SK-N-SH (cell line): ENCODE measurements at regions not wholly inside any gene's neighbourhood (a gene's known extent, or its start where the extent isn't known, plus 50 kb on each side); places are given as distances from the start of the nearest gene placed in this dataset.

Experiments used
- CTCF ChIP-seq: fragments of 200-600 bp; sonication (generic); IDR thresholded peaks from 2 replicates; pipeline ENCODE4 v1.6.1; 2017; ENCODE audit warnings: antibody characterized with exemption, mild to moderate bottlenecking, moderate library complexity
- EZH2phosphoT487 ChIP-seq: fragments of 200-600 bp; sonication (generic); IDR thresholded peaks from 2 replicates; pipeline ENCODE4 v1.6.1; 2017; ENCODE audit warnings: low read depth, mixed run types, mild to moderate bottlenecking, antibody characterized with exemption, moderate library complexity, borderline replicate concordance
- FOXJ3 ChIP-seq: sonication (generic); formaldehyde crosslinking; IDR thresholded peaks from 2 replicates; pipeline ENCODE4 v1.5.1; 2020; ENCODE audit warnings: mild to moderate bottlenecking, missing genetic modification reagents
- GABPA ChIP-seq: IDR thresholded peaks from 2 replicates; pipeline ENCODE4 v1.4.0; 2012; ENCODE audit warnings: low read depth, mild to moderate bottlenecking
- MAX ChIP-seq: IDR thresholded peaks from 2 replicates; pipeline ENCODE4 v1.4.0; 2012; ENCODE audit warnings: low read depth
- NFIC ChIP-seq: IDR thresholded peaks from 2 replicates; pipeline ENCODE4 v1.4.0; 2012; ENCODE audit warnings: borderline replicate concordance
- PBX3 ChIP-seq: IDR thresholded peaks from 2 replicates; pipeline ENCODE4; 2012
- POLR2AphosphoS5 ChIP-seq: IDR thresholded peaks from 2 replicates; pipeline ENCODE4 v1.6.1; 2012; ENCODE audit warnings: low read depth, low read length
- REST ChIP-seq: IDR thresholded peaks from 2 replicates; pipeline ENCODE4 v1.6.1; 2012; ENCODE audit warnings: mild to moderate bottlenecking, low read depth, low read length, moderate library complexity
- RFX5 ChIP-seq: IDR thresholded peaks from 2 replicates; pipeline ENCODE4 v1.6.1; 2012; ENCODE audit warnings: mild to moderate bottlenecking, improper control_type of control experiment, low read length
- SIN3A ChIP-seq: IDR thresholded peaks from 2 replicates; pipeline ENCODE4 v1.6.1; 2012; ENCODE audit warnings: low read depth, mild to moderate bottlenecking, low read length, moderate library complexity, borderline replicate concordance
- TAF1 ChIP-seq: IDR thresholded peaks from 2 replicates; pipeline ENCODE4 v1.6.1; 2012; ENCODE audit warnings: low read depth, mild to moderate bottlenecking, low read length, moderate library complexity, borderline replicate concordance
- USF1 ChIP-seq: IDR thresholded peaks from 2 replicates; pipeline ENCODE4 v1.4.0; 2012; ENCODE audit warnings: low read depth, borderline replicate concordance

- TF ChIP-seq CTCF (no peak), NFIC (no peak), REST (no peak), GABPA (no peak), FOXJ3 (no peak), USF1 (no peak), RFX5 (no peak), POLR2AphosphoS5 (no peak), PBX3 (no peak), EZH2phosphoT487 (no peak), TAF1 (no peak), MAX (no peak), SIN3A (no peak)
These were observed 75.0 kb upstream of the SULF2 start for GRCh38 chr20:47860049-47860830.
